AG20443 (cell line): ENCODE measurements at regions not wholly inside any gene's neighbourhood (a gene's known extent, or its start where the extent isn't known, plus 50 kb on each side); places are given as distances from the start of the nearest gene placed in this dataset.
"Not testable (repeated sequence)": the region's sequence is repeated elsewhere in the genome, so short reads cannot be mapped to it uniquely, and the experiment has no call there.

Source experiments
- DNase-seq: peaks from one replicate; pipeline ENCODE4 v3.0.0; 2012; ENCODE audit warnings: low spot score, mixed read lengths

DNA sequence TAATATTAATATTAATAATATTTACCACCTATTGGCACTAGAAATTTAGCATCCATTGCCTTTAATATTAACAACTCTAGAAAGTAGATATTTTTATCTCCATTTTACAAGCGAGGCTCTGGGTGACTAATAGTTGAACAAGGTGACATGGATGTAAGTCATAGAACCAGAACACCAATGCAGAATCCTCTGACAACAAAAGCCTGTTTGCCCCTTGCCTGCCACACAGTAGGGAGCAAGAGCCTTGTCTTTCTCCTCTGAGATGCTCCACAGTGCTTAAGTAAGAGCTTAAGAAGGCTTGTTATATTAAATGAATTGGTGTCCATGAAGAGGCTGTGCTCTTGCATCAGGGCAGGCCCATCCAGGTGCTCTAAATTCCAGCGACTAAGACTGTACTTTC, 51.2 kb upstream of the LBX1 start:
- no peak for DNase-seq

DNA sequence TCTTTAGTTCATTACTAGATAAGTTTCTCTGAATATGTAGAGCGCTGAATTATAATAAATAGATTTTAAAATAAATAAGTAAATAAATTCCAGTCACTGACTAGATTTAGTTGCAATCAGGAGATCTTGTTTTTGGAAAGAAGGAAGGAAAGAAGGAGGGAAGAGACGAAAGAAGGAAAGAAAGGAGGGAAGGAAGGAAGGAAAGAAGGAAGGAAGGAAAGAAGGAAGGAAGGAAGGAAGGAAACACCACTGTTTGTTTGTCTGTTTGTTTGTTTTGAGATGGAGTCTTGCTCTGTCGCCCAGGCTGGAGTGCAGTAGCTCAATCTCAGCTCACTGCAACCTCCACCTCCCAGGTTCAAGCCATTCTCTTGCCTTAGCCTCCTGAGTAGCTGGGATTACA, 51.7 kb upstream of the LBX1 start:
- not testable (repeated sequence) for DNase-seq

DNA sequence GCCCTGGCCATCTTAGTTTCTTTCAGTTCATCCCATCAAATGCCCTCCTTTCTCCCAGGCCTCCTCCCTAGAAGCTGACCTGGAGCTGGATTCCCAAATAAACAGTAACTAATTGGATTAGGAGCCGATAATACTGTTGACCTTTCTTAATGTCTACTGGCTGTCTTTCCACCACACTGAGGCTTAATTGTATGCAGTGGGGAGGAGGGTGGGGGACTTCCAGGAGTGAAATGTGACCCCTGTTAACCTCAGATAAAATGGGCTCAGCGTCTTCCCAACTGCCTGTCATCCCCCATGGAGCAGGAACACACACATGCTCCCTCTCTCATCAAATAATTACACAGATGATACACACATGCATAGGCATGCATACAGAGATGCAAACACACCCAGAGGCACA, 53.7 kb upstream of the LBX1 start:
- DNase-seq, result no peak

DNA sequence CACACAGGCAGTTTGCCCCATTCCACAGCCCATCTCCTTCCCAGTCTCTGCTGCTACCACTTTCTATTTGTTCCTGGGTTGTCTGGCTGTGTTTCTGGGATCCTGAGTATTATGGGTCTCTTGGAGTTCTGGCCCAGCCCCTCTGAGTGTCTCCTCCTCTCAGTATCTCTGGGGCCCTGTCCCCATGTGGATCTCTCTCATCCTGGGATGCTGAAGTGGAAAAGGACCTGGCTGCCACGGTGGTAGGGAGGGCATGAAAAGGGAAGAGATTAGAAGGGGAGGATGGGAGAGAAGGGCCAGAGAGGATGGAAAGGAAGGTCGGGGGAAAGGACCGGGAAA, 54.5 kb upstream of the LBX1 start:
- no peak for DNase-seq

DNA sequence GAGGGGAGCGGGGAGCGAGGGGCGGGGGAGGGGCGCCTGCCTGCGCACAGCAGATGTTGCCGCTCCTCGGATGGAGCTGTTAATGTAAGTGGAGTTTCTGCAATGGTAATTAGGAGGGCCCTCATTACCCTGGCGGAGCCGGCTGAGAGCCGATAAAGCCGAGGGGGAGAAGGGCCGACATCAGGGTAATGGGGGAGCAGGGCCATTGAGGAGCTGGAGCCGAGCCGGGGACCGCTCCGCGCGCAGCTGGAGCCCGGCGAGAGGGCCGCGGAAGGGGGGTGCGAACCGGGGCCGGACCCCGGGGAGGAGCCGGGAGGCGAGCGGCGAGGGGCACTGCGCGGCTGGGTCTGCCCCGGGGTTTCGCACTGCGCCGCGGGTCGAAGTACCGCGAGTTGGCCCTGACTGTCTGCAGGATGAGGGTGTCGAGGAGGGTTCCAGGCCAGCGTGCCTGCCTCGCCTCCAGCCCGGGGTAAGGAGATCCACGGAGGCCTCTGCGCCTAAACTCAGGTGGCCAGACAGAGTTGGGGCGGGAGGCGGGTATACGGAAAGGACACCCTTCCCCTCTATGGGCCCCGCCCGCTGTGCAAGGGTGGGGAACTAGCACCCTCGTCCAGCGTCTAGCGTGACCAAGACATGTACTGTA, 55.0 kb upstream of the LBX1 start:
- no peak for DNase-seq

DNA sequence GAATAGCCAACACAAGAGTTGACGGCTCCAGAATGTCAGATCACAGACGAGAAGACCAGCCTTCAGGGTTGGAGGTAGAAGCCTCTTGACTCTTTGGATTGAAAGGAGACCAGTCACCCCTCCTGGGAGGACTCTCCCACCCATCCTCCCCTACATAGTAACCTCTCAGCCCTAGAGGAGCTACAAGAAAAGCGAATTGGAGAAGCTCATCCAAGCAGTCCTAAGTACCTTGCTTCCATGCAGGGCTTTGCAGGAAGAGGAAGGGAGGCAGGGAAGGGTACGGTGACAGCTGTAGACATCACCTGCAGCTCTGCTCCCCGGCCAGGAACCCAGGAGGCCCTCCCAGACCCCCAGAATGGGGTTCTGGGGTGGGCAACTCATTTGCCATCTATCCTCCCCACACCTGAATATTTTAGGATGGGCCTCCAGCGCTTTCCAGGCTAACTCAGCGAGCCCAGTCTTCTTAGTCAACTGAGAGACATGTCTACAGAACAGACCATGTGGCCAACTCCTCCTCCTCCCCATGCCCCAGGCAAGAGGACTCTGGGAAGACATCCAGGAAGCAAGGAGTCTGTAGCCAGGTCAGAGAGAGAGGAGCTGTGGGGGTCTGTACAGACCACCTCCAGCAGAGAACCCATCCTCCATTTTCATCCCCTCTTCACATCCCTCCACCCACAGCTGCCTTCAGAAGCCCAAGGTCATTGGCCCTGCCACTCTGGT, 55.6 kb upstream of the LBX1 start:
- DNase-seq, result no peak

DNA sequence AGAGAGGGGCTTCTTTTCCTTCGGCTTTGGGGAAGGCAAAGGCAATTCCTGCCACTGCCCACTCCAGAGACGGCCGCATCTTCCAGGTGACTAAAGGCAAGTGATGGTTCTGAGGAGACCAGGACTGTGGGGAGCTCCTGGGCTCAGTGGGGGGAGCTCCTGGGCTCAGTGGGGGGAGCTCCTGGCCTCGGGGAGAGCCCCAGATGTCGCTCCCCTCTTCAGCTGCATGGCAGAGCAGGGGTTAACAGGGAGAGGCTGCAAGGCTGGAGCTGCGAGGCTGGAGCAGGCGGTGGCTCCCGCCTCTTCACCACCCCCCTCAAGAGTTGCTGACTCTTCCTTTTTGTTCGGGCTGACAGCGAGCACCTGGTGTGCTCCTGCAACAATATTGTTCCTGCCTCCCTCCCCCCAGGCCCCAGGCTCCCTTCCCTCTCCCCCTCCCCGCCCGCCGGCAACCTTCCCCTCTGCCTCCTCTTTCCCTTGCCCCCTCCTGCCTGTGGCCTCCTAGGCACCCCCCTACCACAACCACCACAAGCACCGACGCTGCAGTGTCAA, 56.3 kb upstream of the LBX1 start:
- no peak for DNase-seq

DNA sequence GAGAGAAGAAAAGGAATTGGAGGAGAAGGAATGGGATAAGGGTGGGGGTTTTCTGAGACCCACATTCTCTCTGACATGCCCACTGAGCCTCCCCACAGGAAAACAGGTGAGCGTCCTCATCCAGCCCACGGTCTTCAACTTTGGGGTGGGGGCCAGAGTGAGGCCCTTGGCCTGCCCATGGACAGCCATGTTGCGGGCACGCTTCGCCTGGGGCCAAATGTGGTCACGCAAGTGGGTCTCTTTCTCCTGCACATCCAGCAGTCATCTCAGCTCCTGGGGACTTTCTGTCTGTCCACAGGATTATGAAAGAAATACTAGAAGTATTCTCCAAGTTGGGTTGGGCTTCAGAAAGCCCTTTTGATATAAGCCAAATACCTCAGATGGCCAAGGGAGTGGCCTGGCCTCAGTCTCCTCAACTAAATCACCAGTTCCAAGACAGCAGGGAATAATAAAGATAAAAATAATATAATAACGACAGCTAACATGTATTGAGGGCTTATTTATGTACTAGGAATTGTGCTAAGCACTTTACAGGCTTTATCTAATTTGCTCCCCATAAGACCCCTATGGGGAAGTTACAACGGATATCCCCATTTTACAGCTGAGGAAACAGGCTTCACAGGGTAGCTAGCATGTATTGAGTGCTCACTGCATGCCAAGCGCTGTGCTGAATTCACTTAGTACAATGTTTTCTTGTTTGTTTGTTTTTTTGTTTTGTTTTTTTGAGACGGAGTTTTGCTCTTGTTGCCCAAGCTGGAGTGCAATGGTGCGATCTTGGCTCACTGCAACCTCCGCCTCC, 57.2 kb upstream of the LBX1 start:
- DNase-seq, result no peak

DNA sequence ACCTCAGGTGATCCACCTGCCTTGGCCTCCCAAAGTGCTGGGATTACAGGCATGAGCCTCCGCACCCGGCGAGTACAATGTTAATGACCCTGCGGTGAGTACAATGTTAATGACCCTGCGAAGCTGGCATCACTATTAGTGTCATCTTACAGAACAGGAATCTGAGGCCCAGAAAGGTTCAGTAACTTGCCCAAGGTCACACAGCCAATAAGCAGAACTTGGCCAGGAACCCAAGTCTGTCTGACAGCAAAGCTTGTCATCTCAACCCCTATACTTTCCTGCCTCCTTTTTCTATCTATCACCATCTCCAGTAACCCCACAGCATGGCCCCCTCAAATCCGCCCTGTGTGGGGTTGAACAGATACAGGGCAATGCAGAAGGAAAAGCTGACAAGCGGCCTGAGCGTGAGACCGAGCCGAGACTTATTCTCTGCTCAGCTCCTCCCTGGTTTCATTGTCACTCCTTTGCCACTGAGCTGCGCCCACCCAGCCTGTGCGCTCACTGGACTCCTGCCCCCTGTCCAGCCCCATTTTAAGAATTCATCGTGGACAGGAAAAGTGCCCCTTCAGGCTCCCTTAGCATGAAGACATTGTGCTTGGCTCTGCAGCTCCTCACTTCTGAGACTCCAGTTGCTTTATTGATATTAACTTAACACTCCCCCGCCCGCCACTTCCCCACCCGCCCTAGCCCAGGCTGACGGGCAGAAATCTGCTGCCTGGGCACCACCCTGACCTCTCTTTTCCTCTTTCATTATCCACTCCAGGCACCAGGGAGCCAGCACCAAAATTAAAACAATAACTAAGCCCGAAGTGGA, 58.1 kb upstream of the LBX1 start:
- no peak for DNase-seq

DNA sequence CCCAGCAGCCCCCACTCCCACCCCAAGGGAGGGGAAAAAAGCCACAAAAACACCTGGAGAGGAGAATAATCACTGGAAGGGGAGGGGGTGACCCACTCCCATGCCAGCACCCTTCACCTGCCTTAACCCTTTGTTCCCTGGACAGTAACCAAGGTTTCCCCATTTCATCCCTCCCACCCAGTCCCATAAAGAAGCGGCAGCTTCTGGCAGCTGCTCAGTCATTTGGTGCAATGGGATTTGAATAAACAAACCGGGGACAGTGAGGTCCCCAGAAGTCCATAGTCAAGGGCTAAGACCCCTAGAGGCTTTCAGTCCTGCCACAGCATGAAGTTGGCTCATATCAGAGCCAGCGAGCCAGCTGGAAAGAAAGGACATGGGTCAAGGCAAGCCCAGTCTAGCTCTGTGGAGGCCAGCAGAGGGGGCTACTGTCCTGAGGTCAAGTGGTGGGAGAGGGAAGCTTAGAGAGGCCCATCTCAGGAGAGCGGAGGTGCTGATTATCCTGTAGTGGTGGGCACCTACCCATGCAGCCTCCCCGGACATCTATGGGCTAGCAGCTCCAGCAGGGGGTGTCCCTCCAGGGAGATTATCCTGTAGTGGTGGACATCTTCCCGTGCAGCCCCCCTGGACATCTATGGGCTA, 58.9 kb upstream of the LBX1 start:
- no peak for DNase-seq

DNA sequence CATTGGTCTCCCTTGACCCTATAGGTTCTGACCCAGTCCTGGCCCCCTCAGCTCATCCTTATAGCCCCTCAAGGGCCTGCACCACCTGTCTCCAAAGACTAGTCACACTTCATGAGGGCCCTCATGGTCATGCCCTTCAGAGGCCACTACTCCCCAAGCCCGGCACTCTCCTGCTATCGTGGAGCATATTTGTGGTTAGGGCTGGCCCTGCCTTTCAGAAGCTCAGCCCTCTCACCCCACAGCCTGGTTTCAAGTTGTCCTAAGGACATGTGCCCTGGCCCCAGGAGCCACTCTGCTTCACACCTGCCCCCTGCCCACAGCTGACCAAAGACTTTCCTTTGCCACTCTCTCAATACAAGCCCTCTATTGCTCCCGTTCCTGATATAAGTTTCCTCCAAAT, 60.3 kb upstream of the LBX1 start:
- no peak for DNase-seq

DNA sequence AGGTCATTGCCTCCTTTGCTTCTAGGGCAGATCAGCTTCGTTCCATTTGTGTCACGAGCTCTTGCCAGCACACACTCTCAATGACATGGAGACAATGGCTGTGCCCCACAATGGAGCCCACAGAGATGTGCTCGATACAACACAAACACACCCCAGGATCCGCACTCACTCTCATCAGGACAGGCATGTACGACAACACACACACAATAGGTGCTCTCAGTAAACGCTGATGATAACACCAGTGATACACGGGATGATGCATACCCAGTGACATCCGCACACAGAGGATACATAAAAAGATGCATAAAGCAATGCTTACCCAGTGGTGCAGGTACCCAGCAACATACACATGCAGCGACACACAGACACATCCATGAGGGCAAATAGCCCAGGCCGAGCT, 61.2 kb upstream of the LBX1 start:
- DNase-seq, result no peak

DNA sequence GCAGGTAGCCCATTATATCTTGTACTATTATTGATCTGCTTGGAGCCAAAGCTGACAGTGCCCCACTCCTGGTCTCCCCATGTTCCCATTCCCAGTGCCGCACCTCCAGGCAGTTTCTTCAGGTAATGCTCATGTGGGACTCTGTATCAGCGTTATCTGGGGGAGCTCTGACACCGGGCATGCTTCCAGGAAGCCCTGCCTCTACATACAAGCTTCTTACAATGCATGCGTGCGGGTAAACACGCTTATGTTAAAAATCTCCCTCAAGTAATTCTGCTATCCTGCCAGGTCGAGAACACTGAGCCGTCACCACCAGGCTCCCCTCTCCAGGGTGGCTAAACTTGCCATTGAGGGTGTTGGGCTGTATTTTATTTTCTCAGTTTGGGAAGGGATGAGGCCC, 61.6 kb upstream of the LBX1 start:
- DNase-seq, result no peak

DNA sequence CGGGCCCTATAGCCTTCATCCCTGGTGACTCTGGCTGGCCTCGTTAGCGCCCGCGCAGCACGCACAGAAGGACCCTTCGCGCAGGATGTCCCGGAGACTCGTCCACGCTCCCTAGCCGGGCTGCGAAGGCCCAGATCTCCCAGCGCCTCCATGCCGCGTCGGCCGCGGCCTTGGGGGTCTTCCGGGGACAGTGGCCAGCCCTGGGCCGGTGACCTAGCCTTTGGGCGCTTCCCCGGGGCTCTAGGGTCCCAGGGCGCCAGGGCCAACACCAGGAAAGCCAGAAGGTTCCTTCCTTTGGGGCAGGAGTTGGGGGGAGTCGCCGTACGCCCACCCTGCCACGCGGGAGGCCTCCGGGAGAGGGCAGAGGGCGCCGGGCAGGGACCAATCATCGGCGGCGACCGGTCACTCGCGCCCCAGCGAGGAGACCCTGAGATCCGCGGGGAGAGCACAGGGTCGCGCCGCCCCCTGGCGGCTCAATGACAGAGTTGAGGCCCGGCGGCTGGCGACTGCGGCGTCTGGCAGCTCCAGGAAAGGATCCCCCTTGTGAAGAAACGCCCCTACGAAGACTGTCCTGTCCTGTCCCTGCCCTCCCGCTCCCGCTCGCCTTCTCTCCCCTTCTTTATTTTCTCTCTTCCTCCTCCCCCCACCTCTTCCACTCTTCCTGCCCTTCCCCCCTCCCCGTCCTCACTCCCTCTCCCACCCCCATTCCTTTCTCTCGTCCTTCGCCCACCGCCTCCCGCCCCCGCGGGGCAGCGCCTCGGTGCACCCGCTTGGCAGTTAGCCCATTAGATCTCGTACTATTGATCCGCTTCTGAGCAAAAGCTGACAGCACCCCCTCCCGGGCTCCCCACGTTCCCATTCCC, 62.3 kb upstream of the LBX1 start:
- DNase-seq, result peak; percentile 75

DNA sequence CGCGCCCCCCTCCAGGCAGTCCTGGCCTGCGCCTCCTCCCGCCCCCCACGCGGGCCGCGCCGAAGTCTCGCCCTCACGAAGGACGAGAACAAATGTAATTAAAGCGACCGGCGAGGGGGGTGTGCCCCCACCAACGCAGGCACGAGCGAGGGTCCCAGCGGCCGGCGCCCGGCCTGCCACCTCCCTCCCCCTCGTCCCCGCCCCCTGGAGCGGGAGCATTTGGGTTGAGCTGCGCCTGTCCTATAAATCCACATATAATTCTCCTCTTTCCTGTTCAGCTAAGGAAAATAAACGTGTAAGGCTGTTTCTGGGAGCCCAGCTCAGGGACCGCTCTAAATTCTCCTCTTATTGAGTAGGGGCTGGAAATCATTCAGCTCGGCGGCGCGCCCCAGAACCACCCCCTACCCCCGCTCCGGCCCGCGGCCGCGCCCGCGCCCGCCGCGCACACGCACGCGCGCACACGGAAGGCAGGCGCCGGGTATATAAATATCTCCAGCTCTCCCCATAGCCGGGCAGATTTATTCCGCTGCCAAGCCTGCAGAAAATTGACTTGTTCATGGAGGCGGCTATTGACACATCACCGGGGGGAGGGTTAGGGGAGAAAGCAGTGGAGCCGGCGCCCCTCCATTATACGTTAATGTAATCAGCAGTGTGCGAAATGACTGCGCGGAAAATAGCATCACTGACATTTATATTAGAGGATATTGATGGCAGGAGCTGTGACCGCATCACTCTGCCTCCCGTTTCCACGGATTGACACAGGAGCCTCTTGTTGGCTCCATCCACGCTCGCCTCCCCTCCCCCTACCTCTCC, 61.6 kb upstream of the BTRC start:
- peak; percentile 48 for DNase-seq

DNA sequence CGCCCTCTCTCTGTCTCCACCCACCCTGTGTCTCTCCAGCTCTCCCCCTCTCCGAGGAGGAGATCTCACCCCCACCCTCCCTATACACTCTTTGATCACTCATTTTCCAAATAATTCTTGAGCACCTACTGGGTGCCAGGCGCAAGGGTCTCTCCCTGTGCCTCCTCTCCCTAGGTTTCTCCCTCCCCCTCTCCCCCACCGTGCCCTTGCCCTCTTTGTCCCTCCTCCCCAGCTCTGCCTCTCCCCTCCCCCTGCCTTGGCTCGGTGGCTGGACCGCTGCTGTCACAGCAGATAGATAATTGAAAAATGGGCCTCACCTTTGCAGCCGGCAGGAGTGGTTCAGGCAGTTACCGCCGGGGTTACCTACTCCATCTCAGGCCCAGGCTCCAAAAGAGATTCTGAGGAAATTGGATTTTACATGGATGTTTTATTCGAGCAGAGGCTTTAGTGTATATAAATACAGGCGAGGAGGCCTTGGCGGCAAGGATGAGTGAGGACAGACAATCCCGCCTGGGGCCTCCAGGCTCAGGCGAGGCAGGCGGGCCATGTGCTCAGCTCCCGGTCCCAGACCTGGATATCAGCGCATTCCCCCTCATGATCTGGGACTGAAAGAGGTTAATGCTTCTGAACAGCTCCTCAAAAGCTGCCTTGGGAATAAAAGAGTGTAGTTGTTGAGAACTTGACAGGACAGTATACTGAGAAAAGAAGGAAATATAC, 60.8 kb upstream of the BTRC start:
- no peak for DNase-seq

DNA sequence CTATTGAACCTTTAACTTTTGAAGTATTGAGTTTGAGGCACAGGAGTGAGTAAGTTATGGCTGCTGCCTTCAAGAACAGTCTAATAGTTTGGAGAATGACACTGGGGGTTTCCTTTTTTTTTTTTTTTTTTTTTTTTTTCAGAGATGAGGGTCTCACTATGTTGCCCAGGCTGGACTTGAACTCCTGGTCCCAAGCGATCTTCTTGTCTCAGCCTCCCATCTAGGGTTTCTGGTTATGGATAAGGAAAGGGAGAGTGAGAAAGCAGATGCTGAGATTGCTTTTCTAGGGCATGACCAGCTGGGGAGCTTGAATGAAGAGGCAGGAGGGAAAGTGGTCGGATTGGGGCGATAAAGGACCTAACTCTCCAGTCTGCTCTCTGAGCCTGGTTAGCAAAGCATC, 59.9 kb upstream of the BTRC start:
- no peak for DNase-seq

DNA sequence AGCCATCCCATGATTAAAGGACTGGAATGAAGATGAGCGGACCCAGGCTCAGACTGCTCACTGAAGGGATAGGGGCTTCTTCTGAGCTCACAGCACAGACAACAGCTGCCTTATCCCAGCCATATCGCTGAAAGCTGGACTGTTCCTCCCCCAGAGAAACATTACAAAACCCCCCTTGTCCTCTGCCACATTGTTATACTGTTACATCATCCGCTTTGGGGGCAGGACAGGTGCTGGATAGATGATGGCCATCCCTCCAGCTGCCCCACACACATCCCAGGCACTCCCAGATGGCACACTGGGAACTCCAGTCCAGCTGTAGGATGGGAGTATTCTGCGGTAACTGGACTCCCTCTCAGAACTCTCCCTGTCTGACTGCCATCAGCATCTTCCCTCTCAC, 58.7 kb upstream of the BTRC start:
- DNase-seq, result no peak

DNA sequence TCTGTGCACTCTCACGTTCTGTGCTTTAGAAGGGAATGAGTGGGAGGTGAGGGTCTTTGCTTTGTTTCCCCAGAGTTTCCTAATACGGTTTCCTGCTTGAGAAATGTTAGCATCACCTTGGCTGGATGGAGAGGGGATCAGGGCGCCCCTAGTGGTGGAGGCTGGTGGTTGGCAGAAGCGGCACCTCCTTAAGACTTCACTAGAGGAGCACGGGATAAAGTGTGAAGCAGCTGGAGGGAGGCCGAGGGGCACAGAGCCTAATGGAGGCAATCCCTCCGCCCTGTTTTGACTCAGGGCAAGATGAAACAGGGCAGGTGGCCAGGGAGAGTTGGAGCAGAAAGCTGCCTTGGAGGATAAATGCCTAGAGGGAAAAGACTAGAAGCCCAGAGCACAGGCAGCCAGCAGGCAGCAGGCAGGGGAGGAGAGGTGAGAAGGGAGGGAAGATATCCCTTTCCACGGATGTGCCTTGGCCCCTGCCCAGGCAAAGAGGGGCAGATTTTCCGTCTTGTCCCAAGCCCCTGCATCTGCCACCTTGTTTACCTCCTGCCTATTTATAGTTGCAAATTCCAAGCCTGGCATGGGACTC, 56.0 kb upstream of the BTRC start:
- peak; percentile 82 for DNase-seq
